GM06990 (cell line): ENCODE measurements at regions not wholly inside any gene's neighbourhood (a gene's known extent, or its start where the extent isn't known, plus 50 kb on each side); places are given as distances from the start of the nearest gene placed in this dataset.

Experiments
- DNase-seq: peaks from one replicate; pipeline ENCODE4 v3.0.0-alpha.2; 2011; ENCODE audit not compliant: insufficient read length; ENCODE audit errors: extremely low read depth
- H3K27me3 ChIP-seq: replicated peaks from 2 replicates; pipeline ENCODE4 v1.6.0; 2011; ENCODE audit warnings: low read length; ENCODE audit not compliant: control insufficient read depth, insufficient read depth
- H3K36me3 ChIP-seq: 2 replicates; pipeline ENCODE4 v1.5.1; 2011; ENCODE audit warnings: low read length; ENCODE audit not compliant: control insufficient read depth, insufficient read depth
- H3K4me3 ChIP-seq: replicated peaks from 2 replicates; pipeline ENCODE4 v1.5.1; 2011; ENCODE audit warnings: low read depth, mild to moderate bottlenecking, control low read depth, low read length
- TF ChIP-seq, protein P1 (sequence below): IDR thresholded peaks from 2 replicates; pipeline ENCODE4 v1.5.1; 2011; ENCODE audit warnings: low read length, control low read depth, mild to moderate bottlenecking, inconsistent platforms; ENCODE audit not compliant: insufficient read depth, poor library complexity, severe bottlenecking

DNA sequence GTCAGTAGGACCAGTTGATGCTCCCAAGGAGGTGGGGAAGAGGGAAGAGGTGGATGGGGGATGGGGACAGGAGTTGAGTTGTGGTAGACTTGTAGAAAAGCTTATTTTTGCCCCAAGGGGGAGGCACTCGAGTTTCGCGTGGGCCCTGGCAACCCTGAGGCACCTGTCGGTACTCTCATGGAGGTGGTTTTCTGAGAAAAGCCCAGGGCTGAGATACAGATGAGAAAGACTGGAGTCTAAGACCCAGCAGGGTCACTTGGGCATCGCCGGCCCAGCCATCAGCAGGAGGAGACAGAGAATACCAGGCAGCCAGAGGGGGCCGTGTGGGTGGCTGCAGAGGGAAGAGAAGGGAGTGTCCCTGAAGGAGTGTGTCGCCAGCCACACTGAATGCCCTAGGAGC lies 57.7 kb upstream of the HPCAL1 start:
- Histone ChIP-seq H3K36me3 (no peaks in the 10 kb centered on the region), H3K4me3 (no peak overlapping the region), H3K27me3 (no peaks in the 10 kb centered on the region)
- no peak for DNase-seq
- TF ChIP-seq, protein P1, sequence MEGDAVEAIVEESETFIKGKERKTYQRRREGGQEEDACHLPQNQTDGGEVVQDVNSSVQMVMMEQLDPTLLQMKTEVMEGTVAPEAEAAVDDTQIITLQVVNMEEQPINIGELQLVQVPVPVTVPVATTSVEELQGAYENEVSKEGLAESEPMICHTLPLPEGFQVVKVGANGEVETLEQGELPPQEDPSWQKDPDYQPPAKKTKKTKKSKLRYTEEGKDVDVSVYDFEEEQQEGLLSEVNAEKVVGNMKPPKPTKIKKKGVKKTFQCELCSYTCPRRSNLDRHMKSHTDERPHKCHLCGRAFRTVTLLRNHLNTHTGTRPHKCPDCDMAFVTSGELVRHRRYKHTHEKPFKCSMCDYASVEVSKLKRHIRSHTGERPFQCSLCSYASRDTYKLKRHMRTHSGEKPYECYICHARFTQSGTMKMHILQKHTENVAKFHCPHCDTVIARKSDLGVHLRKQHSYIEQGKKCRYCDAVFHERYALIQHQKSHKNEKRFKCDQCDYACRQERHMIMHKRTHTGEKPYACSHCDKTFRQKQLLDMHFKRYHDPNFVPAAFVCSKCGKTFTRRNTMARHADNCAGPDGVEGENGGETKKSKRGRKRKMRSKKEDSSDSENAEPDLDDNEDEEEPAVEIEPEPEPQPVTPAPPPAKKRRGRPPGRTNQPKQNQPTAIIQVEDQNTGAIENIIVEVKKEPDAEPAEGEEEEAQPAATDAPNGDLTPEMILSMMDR: no peak

DNA sequence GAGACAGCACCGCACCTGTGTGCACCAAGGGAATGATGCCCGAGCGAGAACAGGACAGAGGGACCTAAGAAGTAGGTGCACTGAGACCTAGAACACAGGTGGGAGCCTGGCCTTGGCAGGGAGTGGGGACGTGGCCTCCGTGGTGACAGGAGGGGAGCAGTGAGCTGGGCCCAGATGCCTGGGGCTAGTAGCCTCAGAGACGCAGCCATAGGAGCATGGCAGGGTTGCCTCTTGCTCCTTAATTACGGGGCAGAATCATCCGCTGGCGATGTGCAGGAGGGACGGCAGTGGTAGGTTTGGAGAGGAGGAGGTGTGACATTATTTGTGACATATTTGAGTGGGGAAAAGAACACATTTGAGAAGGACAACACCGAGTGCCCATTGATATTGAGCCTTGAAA lies 57.0 kb upstream of the HPCAL1 start:
- H3K27me3 ChIP-seq: no peaks in the 10 kb centered on the region
- TF ChIP-seq, protein P1: no peak
- DNase-seq: no peak
- H3K4me3 ChIP-seq: no peak overlapping the region
- no peaks in the 10 kb centered on the region for H3K36me3 ChIP-seq

DNA sequence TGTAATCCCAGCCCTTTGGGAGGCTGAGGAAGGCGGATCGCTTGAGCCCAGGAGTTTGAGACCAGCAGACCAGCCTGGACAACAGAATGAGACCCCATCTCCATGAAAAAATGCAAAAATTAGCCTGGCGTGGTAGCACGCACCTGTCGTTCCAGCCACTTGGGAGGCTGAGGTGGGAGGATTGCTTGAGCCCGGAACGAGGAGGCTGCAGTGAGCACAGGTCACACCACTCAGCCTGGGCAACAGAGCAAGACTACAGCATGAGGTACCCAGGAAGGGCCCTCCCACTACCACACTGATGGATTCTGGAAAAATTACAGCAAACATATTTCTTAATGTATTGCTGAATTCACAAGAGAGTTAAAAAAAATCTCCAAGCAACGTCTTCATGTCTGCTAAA lies 56.3 kb upstream of the HPCAL1 start:
- no peak overlapping the region for H3K4me3 ChIP-seq
- no peaks in the 10 kb centered on the region for H3K36me3 ChIP-seq
- TF ChIP-seq, protein P1: no peak
- DNase-seq: no peak
- H3K27me3 ChIP-seq: no peaks in the 10 kb centered on the region

DNA sequence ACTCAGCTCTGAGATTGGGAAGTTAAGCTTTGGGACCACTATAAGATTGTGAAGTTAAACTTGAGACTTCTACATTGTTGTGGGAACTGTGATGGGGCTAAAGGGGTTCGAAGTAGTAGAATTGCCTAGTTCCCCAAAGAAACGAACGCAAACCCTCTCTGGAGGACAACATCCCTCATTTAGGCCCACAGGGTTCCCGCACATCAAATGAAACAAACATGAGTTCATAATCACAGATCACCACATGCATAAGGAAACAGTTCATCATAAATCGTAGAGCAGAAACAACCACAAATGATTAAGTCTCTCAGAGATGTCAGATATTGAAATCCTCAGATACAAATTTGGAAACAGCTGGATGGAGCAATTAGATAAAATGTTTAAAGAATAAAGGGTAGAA lies 55.9 kb upstream of the HPCAL1 start:
- no peaks in the 10 kb centered on the region for H3K36me3 ChIP-seq
- H3K27me3 ChIP-seq: no peaks in the 10 kb centered on the region
- TF ChIP-seq, protein P1: no peak
- no peak for DNase-seq
- H3K4me3 ChIP-seq: no peak overlapping the region

DNA sequence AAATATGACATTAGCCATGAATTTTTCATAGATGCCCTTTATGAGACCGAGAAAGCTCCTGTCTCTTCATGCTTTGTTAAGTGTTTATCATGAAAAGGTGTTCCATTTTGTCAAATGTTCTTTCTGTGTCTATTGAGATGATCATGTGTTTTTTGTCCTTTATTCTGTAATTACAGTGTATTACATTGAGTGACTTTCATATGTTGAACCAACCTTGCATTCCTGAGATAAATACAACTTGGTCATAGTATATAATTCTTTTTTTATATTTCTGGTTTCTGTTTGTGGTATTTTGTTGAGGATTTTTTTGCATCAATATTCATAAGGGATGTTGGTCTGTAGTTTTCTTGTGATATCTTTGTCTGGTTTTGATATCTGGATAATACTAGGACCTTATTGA lies 52.9 kb upstream of the HPCAL1 start:
- Histone ChIP-seq H3K27me3 (no peaks in the 10 kb centered on the region; the same call in 1 of the 2 replicates), H3K36me3 (no peaks in the 10 kb centered on the region), H3K4me3 (no peak overlapping the region)
- TF ChIP-seq, protein P1: no peak
- DNase-seq: no peak

DNA sequence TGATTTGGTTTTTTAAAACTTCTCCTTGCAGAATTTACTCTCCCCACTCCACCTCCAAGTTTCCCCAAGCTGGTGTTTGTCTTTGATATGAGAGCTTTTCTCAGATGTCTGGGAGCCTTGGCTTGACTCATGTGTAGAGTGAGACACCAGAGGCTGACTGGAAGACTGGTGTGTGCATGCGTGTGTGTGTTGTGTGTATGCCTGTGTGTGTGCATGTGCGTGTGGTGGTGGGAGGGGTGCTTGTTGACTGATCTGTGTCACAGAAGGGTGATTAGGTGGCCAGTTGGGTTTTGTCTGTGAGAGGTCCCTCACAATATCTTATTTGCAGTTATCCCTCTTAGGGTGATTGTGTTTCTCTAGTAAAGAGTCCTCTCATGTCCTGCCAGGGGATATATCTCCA lies 50.5 kb upstream of the HPCAL1 start:
- TF ChIP-seq, protein P1: no peak
- no peak for DNase-seq
- H3K4me3 ChIP-seq: no peak overlapping the region
- H3K27me3 ChIP-seq: no peaks in the 10 kb centered on the region; the same call in 1 of the 2 replicates
- H3K36me3 ChIP-seq: no peaks in the 10 kb centered on the region
